GM12873 (cell line): ENCODE measurements at regions not wholly inside any gene's neighbourhood (a gene's known extent, or its start where the extent isn't known, plus 50 kb on each side); places are given as distances from the start of the nearest gene placed in this dataset.

Source experiments
- CTCF ChIP-seq: IDR thresholded peaks from 2 replicates; pipeline ENCODE4 v1.5.1; 2012; ENCODE audit warnings: low read depth, mild to moderate bottlenecking, moderate library complexity, low read length, control low read depth; ENCODE audit not compliant: insufficient read depth; ENCODE audit errors: missing control alignments

- no peak for TF ChIP-seq CTCF
Observed at GRCh38 chr20:39492223-39492797, 530.2 kb downstream of the DHX35 start.

- TF ChIP-seq CTCF, result no peak
Observed at GRCh38 chr20:39491711-39492110, 529.6 kb downstream of the DHX35 start.

GRCh38 chr20:39489986-39490560, 527.9 kb downstream of the DHX35 start:
- TF ChIP-seq CTCF, result no peak

GRCh38 chr20:39480276-39481043, 518.3 kb downstream of the DHX35 start:
- TF ChIP-seq CTCF, result no peak

- TF ChIP-seq CTCF, result no peak
Observed at GRCh38 chr20:39479196-39479810, 517.2 kb downstream of the DHX35 start.

GRCh38 chr20:39474879-39475278, 512.7 kb downstream of the DHX35 start:
- TF ChIP-seq CTCF, result no peak

- TF ChIP-seq CTCF, result no peak
Observed at GRCh38 chr20:39473536-39473935, 511.4 kb downstream of the DHX35 start.
